OCI-LY1 (cell line): ENCODE measurements at regions not wholly inside any gene's neighbourhood (a gene's known extent, or its start where the extent isn't known, plus 50 kb on each side); places are given as distances from the start of the nearest gene placed in this dataset.

Experiments
- EZH2 ChIP-seq: fragments of 200-600 bp; sonication (generic), shearing (Covaris generic); IDR thresholded peaks from 2 replicates; pipeline ENCODE4 v1.8.0; 2017; ENCODE audit warnings: borderline replicate concordance, mixed run types, mild to moderate bottlenecking, antibody characterized with exemption, low read length, moderate library complexity, mixed read lengths
- TF ChIP-seq, protein P1 (sequence below): fragments of 200-600 bp; sonication (generic), shearing (Covaris generic); IDR thresholded peaks from 2 replicates; pipeline ENCODE4 v1.5.1; 2017; ENCODE audit warnings: mild to moderate bottlenecking, antibody characterized with exemption, low read length, moderate library complexity, mixed read lengths

DNA sequence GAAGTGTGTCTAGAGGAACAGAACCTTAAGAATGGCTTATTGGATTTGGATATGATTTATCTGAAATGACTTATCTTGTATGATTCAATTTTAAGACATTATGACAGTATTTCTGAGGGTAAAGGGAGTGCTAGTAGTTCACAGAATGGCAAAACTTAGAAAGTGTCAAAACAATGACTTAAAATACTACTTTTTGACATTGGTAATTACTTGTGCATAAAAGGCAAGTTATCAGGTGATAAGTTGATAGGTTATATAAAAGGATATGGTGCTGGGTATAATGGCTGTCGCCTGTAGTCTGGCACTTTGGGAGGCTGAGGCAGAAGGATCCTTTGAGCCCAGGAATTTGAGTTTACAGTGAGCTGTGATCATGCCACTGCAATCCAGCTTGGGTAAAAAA, 494.4 kb downstream of the CDH9 start:
- TF ChIP-seq EZH2: no peak
- TF ChIP-seq, protein P1, sequence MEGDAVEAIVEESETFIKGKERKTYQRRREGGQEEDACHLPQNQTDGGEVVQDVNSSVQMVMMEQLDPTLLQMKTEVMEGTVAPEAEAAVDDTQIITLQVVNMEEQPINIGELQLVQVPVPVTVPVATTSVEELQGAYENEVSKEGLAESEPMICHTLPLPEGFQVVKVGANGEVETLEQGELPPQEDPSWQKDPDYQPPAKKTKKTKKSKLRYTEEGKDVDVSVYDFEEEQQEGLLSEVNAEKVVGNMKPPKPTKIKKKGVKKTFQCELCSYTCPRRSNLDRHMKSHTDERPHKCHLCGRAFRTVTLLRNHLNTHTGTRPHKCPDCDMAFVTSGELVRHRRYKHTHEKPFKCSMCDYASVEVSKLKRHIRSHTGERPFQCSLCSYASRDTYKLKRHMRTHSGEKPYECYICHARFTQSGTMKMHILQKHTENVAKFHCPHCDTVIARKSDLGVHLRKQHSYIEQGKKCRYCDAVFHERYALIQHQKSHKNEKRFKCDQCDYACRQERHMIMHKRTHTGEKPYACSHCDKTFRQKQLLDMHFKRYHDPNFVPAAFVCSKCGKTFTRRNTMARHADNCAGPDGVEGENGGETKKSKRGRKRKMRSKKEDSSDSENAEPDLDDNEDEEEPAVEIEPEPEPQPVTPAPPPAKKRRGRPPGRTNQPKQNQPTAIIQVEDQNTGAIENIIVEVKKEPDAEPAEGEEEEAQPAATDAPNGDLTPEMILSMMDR: no peak
